Left cardiac atrium (tissue), 4 donors: ENCODE measurements at regions not wholly inside any gene's neighbourhood (a gene's known extent, or its start where the extent isn't known, plus 50 kb on each side); places are given as distances from the start of the nearest gene placed in this dataset.

Experiments
- ATAC-seq, 2 donors: fragments of 200-7000 bp; cut with Tn5 transposase; one replicate each; pipeline ENCODE4 v1.9.1; 2020; ENCODE audit warnings: mild to moderate bottlenecking in 2 of 2, moderate library complexity in 2 of 2
- DNase-seq: peaks from one replicate; pipeline ENCODE4 v3.0.0-alpha.2; 2020
- intact Hi-C, 2 donors: fragments of 100-400 bp; cut with DNase I; formaldehyde crosslinking; loops; one replicate each; pipeline versions ENCODE4 v1.14.1 to v1.15.1; 2022 to 2023
- donor health status: DM: no; HTN: yes; CAD: no.
- donor health status: DM: no; HTN: yes; CAD: no; lungs with severe emphysema.
- donor health status: DM: yes; HTN: yes; CAD: no.
- donor health status: Dilated cardiomyopathy.

- DNase-seq = no peak
- ATAC-seq = no peak
- intact Hi-C loops = no loop called here
Observed at GRCh38 chr6:41404182-41404845, 68.9 kb downstream of the NCR2 start.

GRCh38 chr6:41405941-41406727 is 70.7 kb downstream of the NCR2 start:
- ATAC-seq (no peak), DNase-seq (no peak)
- intact Hi-C loops = no loop called here

GRCh38 chr6:41406728-41407489 is 71.5 kb downstream of the NCR2 start:
- ATAC-seq (peak; percentile 69 to 83), DNase-seq (peak; percentile 58)
- intact Hi-C loops = no loop called here

- DNase-seq = no peak
- ATAC-seq = peak in 1 of 2 donors; percentile 12
- intact Hi-C loops = no loop called here
Observed at GRCh38 chr6:41408576-41408975, 73.2 kb downstream of the NCR2 start.

GRCh38 chr6:41408982-41409381 is 73.6 kb downstream of the NCR2 start:
- ATAC-seq (no peak), DNase-seq (no peak)
- intact Hi-C loops = no loop called here

GRCh38 chr6:41409489-41409888 is 74.1 kb downstream of the NCR2 start:
- no peak for DNase-seq
- intact Hi-C loops = no loop called here
- no peak for ATAC-seq

GRCh38 chr6:41411961-41412360 is 76.6 kb downstream of the NCR2 start:
- no peak for DNase-seq
- intact Hi-C loops = no loop called here
- no peak for ATAC-seq

GRCh38 chr6:41413250-41413649 is 77.8 kb downstream of the NCR2 start:
- DNase-seq (no peak), ATAC-seq (peak in 1 of 2 donors; percentile 69)
- intact Hi-C loops = no loop called here

GRCh38 chr6:41416501-41416837 is 81.1 kb downstream of the NCR2 start:
- intact Hi-C loops = no loop called here
- no peak for DNase-seq
- ATAC-seq = no peak

- intact Hi-C loops = no loop called here
- no peak for DNase-seq
- ATAC-seq = no peak
Observed at GRCh38 chr6:41418741-41419140, 83.3 kb downstream of the NCR2 start.

GRCh38 chr6:41419385-41419784 is 84.0 kb downstream of the NCR2 start:
- ATAC-seq (no peak), DNase-seq (no peak)
- intact Hi-C loops = no loop called here

- intact Hi-C loops = loop anchor here in 1 of 2 donors (10.0 kb wide), 1 partner anchor 265 kb away; no protein-coding TSS in a partner anchor
- ATAC-seq = no peak
- no peak for DNase-seq
Observed at GRCh38 chr6:41420186-41420585, 84.8 kb downstream of the NCR2 start.

- intact Hi-C loops = loop anchor here in 1 of 2 donors (10.0 kb wide), 1 partner anchor 263 kb away; no protein-coding TSS in a partner anchor
- DNase-seq (no peak), ATAC-seq (no peak)
Observed at GRCh38 chr6:41422161-41422560, 86.8 kb downstream of the NCR2 start.

GRCh38 chr6:41423002-41423401 is 87.6 kb downstream of the NCR2 start:
- ATAC-seq = no peak
- intact Hi-C loops = loop anchor here in 1 of 2 donors (10.0 kb wide), 1 partner anchor 262 kb away; no protein-coding TSS in a partner anchor
- no peak for DNase-seq

- intact Hi-C loops = loop anchor here in 1 of 2 donors (1.0 to 10.0 kb wide), 3 partner anchors 57 to 260 kb away; no protein-coding TSS in a partner anchor
- ATAC-seq (peak; percentile 22 to 23), DNase-seq (peak; percentile 82)
Observed at GRCh38 chr6:41424370-41425058, 89.1 kb downstream of the NCR2 start.

- ATAC-seq = no peak
- intact Hi-C loops = loop anchor here in 1 of 2 donors (5.0 to 10.0 kb wide), 2 partner anchors 58 to 259 kb away; no protein-coding TSS in a partner anchor
Observed at GRCh38 chr6:41425511-41425910, 90.1 kb downstream of the NCR2 start.

GRCh38 chr6:41426438-41426851 is 91.0 kb downstream of the NCR2 start:
- ATAC-seq = no peak
- intact Hi-C loops = loop anchor here in 1 of 2 donors (5.0 to 10.0 kb wide), 2 partner anchors 59 to 258 kb away; no protein-coding TSS in a partner anchor
- no peak for DNase-seq

More at GRCh38 chr6:41425511-41425910, 90.1 kb downstream of the NCR2 start:
- DNase-seq = no peak

- intact Hi-C loops = loop anchor here in 1 of 2 donors (5.0 to 10.0 kb wide), 2 partner anchors 60 to 258 kb away; no protein-coding TSS in a partner anchor
- no peak for ATAC-seq
- DNase-seq = no peak
Observed at GRCh38 chr6:41426888-41427641, 91.7 kb downstream of the NCR2 start.
